Stimulated activated CD4-positive, alpha-beta T cell treated with anti-CD3 and anti-CD28 coated beads, Interleukin-1b, Interleukin-23, amount 100 ng/mL, for 48 hours (primary cell): ENCODE measurements at regions not wholly inside any gene's neighbourhood (a gene's known extent, or its start where the extent isn't known, plus 50 kb on each side); places are given as distances from the start of the nearest gene placed in this dataset.
"Not testable (repeated sequence)": the region's sequence is repeated elsewhere in the genome, so short reads cannot be mapped to it uniquely, and the experiment has no call there.

Source experiments
- DNase-seq: peaks from one replicate; pipeline ENCODE4 v3.0.0-alpha.2; 2020

GRCh38 chr9:26562338-26562737, 330.3 kb downstream of the CAAP1 start:
- no peak for DNase-seq

- DNase-seq: no peak
These were observed 330.7 kb downstream of the CAAP1 start for GRCh38 chr9:26561928-26562327.

- no peak for DNase-seq
These were observed 333.1 kb downstream of the CAAP1 start for GRCh38 chr9:26559506-26559905.

GRCh38 chr9:26551971-26552370, 340.6 kb downstream of the CAAP1 start:
- DNase-seq: no peak

GRCh38 chr9:26551451-26551850, 341.2 kb downstream of the CAAP1 start:
- DNase-seq: no peak

GRCh38 chr9:26548781-26549290, 343.8 kb downstream of the CAAP1 start:
- DNase-seq: no peak

- DNase-seq: no peak
These were observed 352.6 kb downstream of the CAAP1 start for GRCh38 chr9:26539867-26540493.

GRCh38 chr9:26537211-26537610, 355.4 kb downstream of the CAAP1 start:
- DNase-seq: no peak

- no peak for DNase-seq
These were observed 357.5 kb downstream of the CAAP1 start for GRCh38 chr9:26535151-26535550.

GRCh38 chr9:26530841-26531240, 361.8 kb downstream of the CAAP1 start:
- DNase-seq: no peak

- DNase-seq: no peak
These were observed 364.7 kb downstream of the CAAP1 start for GRCh38 chr9:26527931-26528330.

- DNase-seq: no peak
These were observed 368.3 kb downstream of the CAAP1 start for GRCh38 chr9:26524267-26524666.

GRCh38 chr9:26523577-26523976, 369.0 kb downstream of the CAAP1 start:
- no peak for DNase-seq

- DNase-seq: no peak
These were observed 372.5 kb downstream of the CAAP1 start for GRCh38 chr9:26520141-26520540.

GRCh38 chr9:26516773-26517343, 375.7 kb downstream of the CAAP1 start:
- no peak for DNase-seq

- no peak for DNase-seq
These were observed 378.9 kb downstream of the CAAP1 start for GRCh38 chr9:26513730-26514129.

- DNase-seq: no peak
These were observed 382.5 kb downstream of the CAAP1 start for GRCh38 chr9:26510137-26510536.

- no peak for DNase-seq
These were observed 383.7 kb downstream of the CAAP1 start for GRCh38 chr9:26508897-26509296.

- no peak for DNase-seq
These were observed 388.5 kb downstream of the CAAP1 start for GRCh38 chr9:26504057-26504456.

- no peak for DNase-seq
These were observed 390.3 kb downstream of the CAAP1 start for GRCh38 chr9:26502311-26502710.

GRCh38 chr9:26500471-26500870, 392.1 kb downstream of the CAAP1 start:
- no peak for DNase-seq

GRCh38 chr9:26492608-26493521, 399.7 kb downstream of the CAAP1 start:
- DNase-seq: not testable (repeated sequence)

- DNase-seq: not testable (repeated sequence)
These were observed 400.5 kb downstream of the CAAP1 start for GRCh38 chr9:26491922-26492607.
